Small intestine (tissue), 7 donors: ENCODE measurements at regions not wholly inside any gene's neighbourhood (a gene's known extent, or its start where the extent isn't known, plus 50 kb on each side); places are given as distances from the start of the nearest gene placed in this dataset.

Experiments
- DNase-seq, 2 donors: peaks; one replicate each; pipeline versions ENCODE4 v3.0.0 to v3.0.0-alpha.2; 2013
- FAIRE-seq: peaks from 2 replicates; lab custom pipeline; 2012; peaks lifted over from hg19 to GRCh38; lab: Jason Lieb, UNC
- H3K27ac ChIP-seq, 3 donors: one replicate each; pipeline ENCODE4 v1.5.1; 2013; ENCODE audit warnings: low read length in 2 of 3, mild to moderate bottlenecking in 2 of 3, control low read depth in 1 of 3, inconsistent platforms in 1 of 3, low read depth in 1 of 3, moderate library complexity in 1 of 3
- H3K27me3 ChIP-seq, 3 donors: one replicate each; pipeline ENCODE4 v1.6.1; 2013; ENCODE audit warnings: low read length in 3 of 3, inconsistent platforms in 1 of 3; ENCODE audit not compliant: control insufficient read depth in 3 of 3, insufficient read depth in 3 of 3
- H3K36me3 ChIP-seq, 3 donors: one replicate each; pipeline ENCODE4 v1.6.1; 2013; ENCODE audit warnings: low read length in 3 of 3, inconsistent platforms in 1 of 3, low read depth in 1 of 3, mild to moderate bottlenecking in 1 of 3, moderate library complexity in 1 of 3; ENCODE audit not compliant: control insufficient read depth in 3 of 3, insufficient read depth in 2 of 3
- H3K4me1 ChIP-seq, 3 donors: one replicate each; pipeline ENCODE4 v1.6.1; 2013; ENCODE audit warnings: low read length in 2 of 3, inconsistent platforms in 1 of 3, low read depth in 1 of 3, mild to moderate bottlenecking in 1 of 3, moderate library complexity in 1 of 3; ENCODE audit not compliant: control insufficient read depth in 3 of 3, insufficient read depth in 2 of 3
- H3K4me3 ChIP-seq, 3 donors: one replicate each; pipeline ENCODE4 v1.5.1; 2013; ENCODE audit warnings: low read length in 3 of 3, control low read depth in 1 of 3, inconsistent platforms in 1 of 3, low read depth in 1 of 3, mild to moderate bottlenecking in 1 of 3, moderate library complexity in 1 of 3
- H3K9me3 ChIP-seq, 2 donors: one replicate each; pipeline ENCODE4 v1.6.1; 2013; ENCODE audit warnings: low read depth in 1 of 2, low read length in 1 of 2; ENCODE audit not compliant: control insufficient read depth in 2 of 2, insufficient read depth in 1 of 2
- WGBS, 3 donors: extraction: QIAGEN DNeasy Blood & Tissue Kit; methylation state at CpG; one replicate each; pipeline ENCODE4 v1.1.7; 2013; 5-methylcytosine and 5-hydroxymethylcytosine counted together
- donor health status: healthy with polysubstance abuse.
- donor health status: control.
- donor health status: control.
- donor health status: Bipolar disorder and iron deficiency.
- donor health status: healthy.

GRCh38 chr10:94213980-94214379, 148.8 kb downstream of the NOC3L start:
- H3K9me3 ChIP-seq = no peaks in the 10 kb centered on the region
- 65 to 69% (median 65%) methylated on average over 3 of the region's 3 CpGs for WGBS, 3 donors
- H3K27me3 ChIP-seq = no peaks in the 10 kb centered on the region
- peaks cover 0 to 10% (median 0%) of the 10 kb centered on the region in 3 donors for H3K36me3 ChIP-seq
- no peak for DNase-seq
- no peak for FAIRE-seq
- H3K27ac ChIP-seq = peak overlapping the region in 1 of 3 donors; percentile 52
- peaks cover 0 to 3% (median 0%) of the 10 kb centered on the region in 3 donors for H3K4me1 ChIP-seq
- H3K4me3 ChIP-seq = no peak overlapping the region

DNA sequence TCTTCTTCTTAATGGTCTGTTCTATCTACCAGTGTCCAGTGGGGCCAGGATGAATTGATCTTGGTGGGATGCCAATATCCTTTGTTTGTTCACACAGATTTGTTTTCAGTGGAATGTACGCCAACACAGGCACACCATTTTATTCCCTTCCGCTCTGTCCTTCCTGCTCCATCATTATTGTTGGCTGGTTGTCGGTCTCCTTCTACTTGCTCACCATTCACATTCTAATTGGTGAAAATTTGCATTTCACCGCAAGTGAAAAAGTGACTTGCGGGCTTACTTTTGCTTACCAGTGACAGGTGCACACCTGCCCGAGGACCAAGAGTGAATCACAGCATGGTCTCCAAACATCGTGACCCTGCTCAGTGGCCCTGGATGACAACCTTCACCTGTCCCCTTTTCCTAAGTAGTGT, 148.3 kb downstream of the NOC3L start:
- H3K4me3 ChIP-seq = no peak overlapping the region
- FAIRE-seq = no peak

GRCh38 chr10:94216201-94216600, 146.5 kb downstream of the NOC3L start:
- Histone ChIP-seq H3K36me3 (peaks cover 0 to 12% (median 0%) of the 10 kb centered on the region in 3 donors), H3K27ac (no peak overlapping the region), H3K4me1 (peaks cover 0 to 3% (median 0%) of the 10 kb centered on the region in 3 donors), H3K27me3 (no peaks in the 10 kb centered on the region), H3K4me3 (no peak overlapping the region), H3K9me3 (no peaks in the 10 kb centered on the region)
- WGBS, 3 donors = 82 to 87% (median 85%) methylated on average over 4 of the region's 4 CpGs
- FAIRE-seq (no peak), DNase-seq (no peak)

More for the DNA sequence above, 148.3 kb downstream of the NOC3L start:
- 79 to 91% (median 82%) methylated on average over 7 of the region's 7 CpGs for WGBS, 3 donors
- Histone ChIP-seq H3K27me3 (no peaks in the 10 kb centered on the region), H3K4me1 (peaks cover 0 to 3% (median 0%) of the 10 kb centered on the region in 3 donors), H3K36me3 (peaks cover 0 to 10% (median 0%) of the 10 kb centered on the region in 3 donors), H3K27ac (no peak overlapping the region), H3K9me3 (no peaks in the 10 kb centered on the region)
- DNase-seq = no peak

DNA sequence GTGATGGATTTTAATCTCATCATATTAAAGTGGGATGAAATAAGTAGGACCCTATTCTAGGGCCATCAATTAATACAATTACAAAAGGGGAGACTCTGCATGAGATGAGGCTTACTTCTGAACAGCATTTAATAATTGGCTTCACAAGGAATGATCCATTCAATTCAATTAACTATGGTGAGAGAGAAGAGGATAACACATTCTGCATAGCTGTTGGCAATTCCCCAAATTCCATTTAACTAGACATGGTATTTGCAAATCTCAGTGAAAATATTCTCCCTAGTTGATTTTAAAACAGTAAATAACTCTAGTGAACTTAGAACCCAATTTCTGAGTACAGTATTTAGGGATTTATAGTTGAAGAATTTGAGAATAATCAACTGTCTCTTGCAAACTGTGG, 145.3 kb downstream of the NOC3L start:
- Histone ChIP-seq H3K27me3 (no peaks in the 10 kb centered on the region), H3K27ac (no peak overlapping the region), H3K4me1 (peaks cover 0 to 3% (median 0%) of the 10 kb centered on the region in 3 donors), H3K36me3 (peaks cover 0 to 16% (median 0%) of the 10 kb centered on the region in 3 donors), H3K4me3 (no peak overlapping the region), H3K9me3 (no peaks in the 10 kb centered on the region)
- DNase-seq = no peak
- no peak for FAIRE-seq

DNA sequence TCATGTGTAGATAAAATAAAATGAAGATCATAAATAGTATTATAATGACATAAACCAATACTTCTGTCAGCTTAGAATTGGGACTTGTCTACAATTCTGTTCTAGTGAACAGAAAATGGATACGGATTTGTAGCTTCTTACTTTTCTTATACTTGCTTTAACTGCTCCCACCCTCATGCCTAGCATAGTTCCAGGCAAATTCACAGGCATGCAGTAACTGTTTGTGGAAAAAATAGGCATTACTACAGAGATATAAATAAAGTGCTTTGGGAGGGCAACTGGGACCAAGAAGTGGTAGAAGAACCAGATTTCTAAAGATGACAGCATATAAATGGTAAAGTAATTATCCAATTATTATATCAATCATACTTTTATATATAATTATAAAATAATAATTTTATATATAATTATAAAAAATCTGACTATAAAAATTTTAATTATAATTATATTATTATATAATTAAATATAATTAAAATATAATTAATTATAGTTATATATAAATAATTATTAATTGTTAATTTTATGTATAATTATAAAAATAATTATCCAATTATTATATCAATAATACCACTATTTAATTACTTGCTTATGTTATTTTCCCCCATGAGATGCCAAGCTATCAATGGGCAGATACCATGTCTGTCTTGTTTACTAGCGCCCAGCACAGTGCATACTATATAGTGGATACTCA, 144.1 kb downstream of the NOC3L start:
- Histone ChIP-seq H3K9me3 (no peaks in the 10 kb centered on the region), H3K27ac (no peak overlapping the region), H3K36me3 (peaks cover 0 to 22% (median 0%) of the 10 kb centered on the region in 3 donors), H3K27me3 (no peaks in the 10 kb centered on the region), H3K4me1 (no peaks in the 10 kb centered on the region), H3K4me3 (no peak overlapping the region)
- WGBS, 3 donors = 89 to 96% (median 93%) methylated on average over 2 of the region's 2 CpGs
- FAIRE-seq (peak; percentile 86), DNase-seq (no peak)

DNA sequence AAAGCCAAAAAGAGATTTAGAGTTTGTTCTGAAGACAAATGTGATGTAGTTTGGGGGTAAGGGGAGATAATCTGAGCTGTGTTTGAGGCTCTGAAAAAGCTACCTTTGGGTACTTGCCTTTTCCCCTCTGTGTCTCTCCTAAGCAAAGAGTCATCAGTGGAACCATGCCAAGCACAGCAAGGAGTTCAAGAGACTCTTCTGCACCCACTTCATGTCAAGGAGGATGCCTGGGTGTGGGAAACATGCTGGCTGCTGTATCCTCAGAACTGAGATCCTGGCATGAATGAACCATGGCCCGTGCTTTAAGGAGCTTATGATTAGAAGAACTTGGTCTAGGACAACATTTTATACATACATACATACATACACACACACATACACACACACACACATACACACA, 142.9 kb downstream of the NOC3L start:
- Histone ChIP-seq H3K27ac (no peak overlapping the region), H3K4me1 (no peaks in the 10 kb centered on the region), H3K36me3 (peaks cover 0 to 22% (median 0%) of the 10 kb centered on the region in 3 donors), H3K27me3 (no peaks in the 10 kb centered on the region), H3K9me3 (no peaks in the 10 kb centered on the region), H3K4me3 (no peak overlapping the region)
- WGBS, 3 donors = 71 to 100% (median 75%) methylated on average over 1 of the region's 1 CpG
- FAIRE-seq (no peak), DNase-seq (no peak)

GRCh38 chr10:94220717-94221116, 142.0 kb downstream of the NOC3L start:
- no peaks in the 10 kb centered on the region for H3K4me1 ChIP-seq
- H3K4me3 ChIP-seq = no peak overlapping the region
- H3K27me3 ChIP-seq = no peaks in the 10 kb centered on the region
- H3K27ac ChIP-seq = no peak overlapping the region
- H3K36me3 ChIP-seq = peaks cover 0 to 20% (median 0%) of the 10 kb centered on the region in 3 donors
- DNase-seq = no peak
- H3K9me3 ChIP-seq = no peaks in the 10 kb centered on the region
- no peak for FAIRE-seq
- 91 to 97% (median 94%) methylated on average over 8 of the region's 8 CpGs for WGBS, 3 donors

DNA sequence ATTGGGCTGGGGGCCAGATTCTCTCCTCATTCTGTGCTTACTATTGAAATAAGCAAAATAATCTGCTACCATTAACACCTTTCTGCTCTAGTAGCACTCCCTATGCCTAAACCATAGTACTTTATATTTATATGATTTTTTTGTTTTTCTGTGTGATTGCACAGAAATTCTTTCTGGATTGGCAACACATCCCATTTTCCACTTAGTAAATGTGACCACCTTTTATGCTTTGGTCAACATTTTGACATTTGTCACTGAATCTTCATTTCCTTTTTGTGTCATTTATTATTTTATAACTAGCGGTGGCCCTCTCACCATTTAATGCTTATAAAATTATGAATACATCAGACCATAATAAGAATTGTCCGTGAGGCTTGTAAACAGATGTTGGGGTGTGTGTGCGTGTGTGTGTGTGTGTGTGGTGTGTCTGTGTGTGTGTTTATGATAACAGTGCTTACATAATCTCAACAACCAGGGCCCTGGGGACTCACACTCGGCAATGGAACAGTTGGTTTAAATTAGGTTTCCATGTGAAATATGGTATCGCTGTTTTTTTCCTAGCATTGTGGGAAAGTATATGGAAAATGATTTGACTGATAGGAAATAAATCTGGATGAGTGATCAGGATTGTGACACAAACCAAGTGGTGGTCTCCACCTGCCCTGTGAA, 138.9 kb downstream of the NOC3L start:
- H3K9me3 ChIP-seq = no peaks in the 10 kb centered on the region
- DNase-seq (no peak), FAIRE-seq (no peak)
- H3K4me1 ChIP-seq = no peaks in the 10 kb centered on the region
- 64 to 74% (median 73%) methylated on average over 5 of the region's 5 CpGs for WGBS, 3 donors
- H3K4me3 ChIP-seq = no peak overlapping the region
- H3K27me3 ChIP-seq = no peaks in the 10 kb centered on the region
- no peak overlapping the region for H3K27ac ChIP-seq
- peaks cover 0 to 25% (median 2%) of the 10 kb centered on the region in 3 donors for H3K36me3 ChIP-seq
